Adipocyte (in vitro differentiated cells): ENCODE measurements at regions not wholly inside any gene's neighbourhood (a gene's known extent, or its start where the extent isn't known, plus 50 kb on each side); places are given as distances from the start of the nearest gene placed in this dataset.

ENCODE experiments used
- DNase-seq: peaks from one replicate; pipeline ENCODE4 v3.0.0-alpha.2; 2015; ENCODE audit warnings: low read depth
- H3K27me3 ChIP-seq: replicated peaks from 2 replicates; pipeline ENCODE4 v1.7.0; 2013; ENCODE audit warnings: mild to moderate bottlenecking, low read length, moderate library complexity; ENCODE audit not compliant: control insufficient read depth, insufficient read depth
- H3K36me3 ChIP-seq: 2 replicates; pipeline ENCODE4 v1.7.0; 2013; ENCODE audit warnings: low read length, mild to moderate bottlenecking, moderate library complexity; ENCODE audit not compliant: control insufficient read depth, insufficient read depth, severe bottlenecking
- H3K4me1 ChIP-seq: 2 replicates; pipeline ENCODE4 v1.7.0; 2013; ENCODE audit warnings: mild to moderate bottlenecking, low read length, moderate library complexity; ENCODE audit not compliant: control insufficient read depth, insufficient read depth
- H3K4me3 ChIP-seq: 2 replicates; pipeline ENCODE4 v1.7.0; 2013; ENCODE audit warnings: mild to moderate bottlenecking, low read length, moderate library complexity
- H3K9ac ChIP-seq: 2 replicates; pipeline ENCODE4 v1.7.0; 2013; ENCODE audit warnings: mild to moderate bottlenecking, low read length, moderate library complexity
- H3K9me3 ChIP-seq: 2 replicates; pipeline ENCODE4 v1.7.0; 2013; ENCODE audit warnings: mild to moderate bottlenecking, low read length, moderate library complexity; ENCODE audit not compliant: control insufficient read depth

DNA sequence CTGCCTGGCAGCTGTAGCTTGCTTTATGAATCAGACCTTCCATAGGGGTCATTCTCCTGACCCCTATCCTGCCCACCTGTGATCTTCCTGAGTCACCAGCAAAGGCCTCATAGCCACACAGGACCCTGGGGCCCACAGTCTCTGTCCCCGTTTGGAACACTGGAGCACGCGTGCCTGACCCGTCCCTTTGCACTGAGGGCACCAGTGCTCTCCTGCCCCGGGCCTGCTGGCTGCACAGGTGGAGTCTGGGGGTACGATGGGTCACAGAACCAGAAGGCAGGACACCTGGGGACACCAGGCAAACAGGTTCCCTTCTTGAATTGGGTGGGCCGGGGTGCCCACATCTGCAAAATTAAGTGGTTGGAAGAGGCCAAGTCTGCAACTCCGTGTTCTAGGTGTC lies 97.2 kb downstream of the CPZ start:
- DNase-seq, result no peak
- Histone ChIP-seq H3K9me3 (peaks cover 3% of the 10 kb centered on the region), H3K4me1 (no peaks in the 10 kb centered on the region), H3K9ac (no peak overlapping the region), H3K4me3 (no peak overlapping the region), H3K27me3 (peaks cover 51% of the 10 kb centered on the region), H3K36me3 (no peaks in the 10 kb centered on the region)

DNA sequence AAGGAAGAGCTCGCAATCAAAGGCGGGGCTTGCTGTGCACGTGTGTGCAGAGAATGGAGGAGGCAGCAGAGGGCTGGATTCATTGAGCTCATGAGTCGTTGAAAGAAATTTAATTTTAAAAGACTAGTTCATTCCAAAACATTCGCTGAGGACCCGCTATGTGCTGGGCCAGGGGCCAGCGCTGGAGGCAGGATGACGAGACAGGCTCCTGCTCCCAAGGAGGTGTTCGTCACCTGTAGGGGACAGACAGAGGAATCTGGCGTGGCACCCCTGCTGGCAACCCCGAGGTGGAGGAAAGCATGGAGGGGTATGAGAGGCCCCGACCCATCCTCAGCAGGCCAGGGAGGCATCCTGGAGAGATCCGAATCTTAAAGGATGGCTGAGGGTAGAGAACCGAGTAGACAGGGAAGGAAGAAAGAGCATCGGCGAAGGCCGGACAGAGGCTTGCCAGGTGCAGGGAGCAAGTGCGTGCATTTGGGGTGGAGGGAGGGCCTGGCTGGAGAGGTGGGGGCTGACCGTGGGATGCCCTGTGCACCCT lies 96.4 kb downstream of the CPZ start:
- DNase-seq, result no peak
- H3K9ac ChIP-seq, result no peak overlapping the region
- H3K27me3 ChIP-seq, result peaks cover 51% of the 10 kb centered on the region
- H3K9me3 ChIP-seq, result peaks cover 3% of the 10 kb centered on the region
- no peaks in the 10 kb centered on the region for H3K4me1 ChIP-seq
- no peaks in the 10 kb centered on the region for H3K36me3 ChIP-seq
- no peak overlapping the region for H3K4me3 ChIP-seq

DNA sequence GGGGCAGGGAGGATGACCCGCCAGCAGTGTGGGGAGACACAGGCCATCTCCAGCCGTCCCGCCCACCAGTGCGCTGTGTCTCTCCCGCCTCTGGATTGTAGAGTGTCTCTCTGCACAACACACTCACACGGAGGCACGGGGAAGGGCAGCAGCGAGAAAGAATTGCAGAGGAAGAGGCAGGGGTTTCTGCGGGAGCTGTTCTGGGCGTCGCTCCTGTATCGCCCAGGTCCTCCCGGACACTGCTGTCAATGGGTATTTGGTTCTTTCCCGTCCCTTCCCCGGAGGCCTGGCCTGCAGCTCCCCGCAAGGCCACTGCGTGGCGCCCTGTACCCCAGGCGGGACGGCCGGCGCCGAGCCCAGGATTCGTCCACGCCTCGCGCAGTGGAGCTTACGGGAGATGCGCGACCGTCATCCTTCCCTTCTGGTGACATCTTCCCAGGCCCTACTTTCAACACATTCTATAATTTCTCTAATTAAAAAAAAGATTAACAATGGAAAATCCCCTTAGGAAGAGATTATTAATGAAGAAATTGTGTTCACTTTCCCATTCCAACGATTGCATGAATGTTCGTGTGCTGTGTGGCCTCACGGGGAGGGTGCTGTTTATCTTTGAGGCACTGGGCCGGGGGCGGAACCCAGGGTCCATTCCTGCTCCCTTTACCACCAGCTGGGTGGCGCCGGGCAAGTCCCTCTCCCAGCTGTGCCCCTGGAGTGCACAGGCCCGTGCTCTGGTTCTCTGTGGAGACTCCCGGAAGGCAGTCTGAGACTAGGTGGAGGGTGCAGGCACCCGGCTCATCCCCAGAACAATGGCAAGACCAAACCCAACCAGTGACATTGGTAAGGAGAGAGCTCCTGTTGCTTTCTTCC lies 95.7 kb downstream of the CPZ start:
- no peak overlapping the region for H3K4me3 ChIP-seq
- no peaks in the 10 kb centered on the region for H3K4me1 ChIP-seq
- peaks cover 51% of the 10 kb centered on the region for H3K27me3 ChIP-seq
- no peaks in the 10 kb centered on the region for H3K36me3 ChIP-seq
- H3K9ac ChIP-seq, result no peak overlapping the region
- no peak for DNase-seq
- H3K9me3 ChIP-seq, result peaks cover 3% of the 10 kb centered on the region

DNA sequence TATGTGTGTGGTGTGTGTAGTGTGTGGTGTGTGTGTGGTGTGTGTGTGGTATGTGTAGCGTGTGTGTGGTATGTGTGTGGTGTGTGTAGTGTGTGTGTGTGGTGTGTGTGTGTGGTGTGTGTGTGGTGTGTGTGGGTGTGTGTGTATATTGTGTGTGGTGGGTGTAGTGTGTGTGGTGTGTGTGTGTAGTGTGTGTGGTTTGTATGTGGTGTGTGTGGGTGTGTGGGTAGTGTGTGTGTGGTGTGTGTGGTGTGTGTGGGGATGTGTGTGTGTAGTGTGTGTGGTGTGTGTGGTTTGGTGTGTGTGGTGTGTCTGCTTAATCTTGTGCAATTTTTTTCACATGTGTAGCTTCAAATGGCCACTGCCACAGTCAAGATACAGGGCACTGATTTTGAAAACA lies 94.5 kb downstream of the CPZ start:
- H3K27me3 ChIP-seq, result peaks cover 53% of the 10 kb centered on the region
- no peaks in the 10 kb centered on the region for H3K4me1 ChIP-seq
- H3K36me3 ChIP-seq, result no peaks in the 10 kb centered on the region
- DNase-seq, result no peak
- H3K9ac ChIP-seq, result no peak overlapping the region
- H3K4me3 ChIP-seq, result no peak overlapping the region
- H3K9me3 ChIP-seq, result no peaks in the 10 kb centered on the region

DNA sequence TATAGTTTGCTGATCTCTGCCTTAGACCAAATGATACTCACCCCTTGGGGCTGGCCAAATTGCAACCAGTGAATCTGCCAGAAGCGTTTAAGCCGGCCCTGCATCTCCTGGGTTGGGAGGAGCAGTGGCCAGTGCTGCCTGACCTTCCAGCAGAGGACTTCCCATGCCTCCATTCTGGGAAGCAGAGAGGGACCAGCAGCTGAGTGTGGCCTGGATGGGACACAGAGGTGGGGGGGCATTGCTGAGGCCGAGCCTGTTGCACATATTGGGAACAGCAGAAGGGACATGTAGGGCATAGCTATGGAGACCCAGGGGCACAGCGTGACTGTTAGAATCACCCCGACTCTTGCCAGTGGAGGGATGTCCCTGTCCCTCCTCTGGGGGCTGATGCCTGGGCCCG lies 93.3 kb downstream of the CPZ start:
- DNase-seq, result no peak
- Histone ChIP-seq H3K9ac (no peak overlapping the region), H3K4me3 (no peak overlapping the region), H3K27me3 (peaks cover 58% of the 10 kb centered on the region), H3K9me3 (no peaks in the 10 kb centered on the region), H3K4me1 (no peaks in the 10 kb centered on the region), H3K36me3 (no peaks in the 10 kb centered on the region)

DNA sequence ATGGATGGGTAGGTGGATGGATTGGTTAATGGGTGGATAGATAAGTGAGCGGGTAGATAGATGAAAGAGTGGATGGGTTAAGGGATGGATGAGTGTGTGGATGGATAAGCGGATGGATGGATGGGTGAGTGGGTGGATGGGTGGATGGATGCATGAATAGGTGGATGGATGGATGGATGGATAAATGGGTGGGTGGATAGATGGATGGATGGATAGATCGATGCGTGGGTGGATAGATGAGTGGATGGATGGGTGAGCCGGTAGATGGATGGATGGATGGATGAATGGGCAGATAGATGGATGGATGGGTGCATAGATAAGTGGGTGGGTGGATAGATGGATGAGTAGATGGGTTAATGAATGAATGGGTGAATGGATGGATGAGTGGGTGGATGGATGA lies 90.9 kb downstream of the CPZ start:
- H3K4me3 ChIP-seq, result no peak overlapping the region
- no peaks in the 10 kb centered on the region for H3K9me3 ChIP-seq
- no peak overlapping the region for H3K9ac ChIP-seq
- H3K4me1 ChIP-seq, result no peaks in the 10 kb centered on the region
- no peak for DNase-seq
- no peaks in the 10 kb centered on the region for H3K36me3 ChIP-seq
- H3K27me3 ChIP-seq, result peaks cover 50% of the 10 kb centered on the region

DNA sequence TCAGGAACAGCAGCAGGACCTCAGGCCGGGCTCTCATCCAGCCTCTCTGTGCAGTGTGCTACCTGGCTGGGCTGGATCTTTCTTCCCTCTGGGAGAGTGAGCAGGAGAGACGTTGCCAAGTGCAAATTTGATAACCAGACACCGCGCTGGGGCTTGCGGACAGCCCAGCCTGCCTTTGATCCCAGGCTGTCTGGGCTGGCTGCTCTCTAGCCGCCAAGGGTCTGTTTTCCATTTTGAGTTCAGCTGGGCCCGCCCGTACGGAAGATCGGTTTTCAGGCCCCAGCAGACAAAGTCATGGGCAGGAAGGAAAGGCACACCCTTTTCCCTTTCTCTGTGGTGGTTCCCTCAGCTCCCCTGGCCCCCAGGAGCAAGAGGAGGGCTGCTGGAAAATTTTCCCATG lies 90.2 kb downstream of the CPZ start:
- Histone ChIP-seq H3K4me1 (no peaks in the 10 kb centered on the region), H3K36me3 (no peaks in the 10 kb centered on the region), H3K27me3 (peaks cover 44% of the 10 kb centered on the region), H3K4me3 (no peak overlapping the region), H3K9ac (no peak overlapping the region), H3K9me3 (no peaks in the 10 kb centered on the region)
- no peak for DNase-seq

DNA sequence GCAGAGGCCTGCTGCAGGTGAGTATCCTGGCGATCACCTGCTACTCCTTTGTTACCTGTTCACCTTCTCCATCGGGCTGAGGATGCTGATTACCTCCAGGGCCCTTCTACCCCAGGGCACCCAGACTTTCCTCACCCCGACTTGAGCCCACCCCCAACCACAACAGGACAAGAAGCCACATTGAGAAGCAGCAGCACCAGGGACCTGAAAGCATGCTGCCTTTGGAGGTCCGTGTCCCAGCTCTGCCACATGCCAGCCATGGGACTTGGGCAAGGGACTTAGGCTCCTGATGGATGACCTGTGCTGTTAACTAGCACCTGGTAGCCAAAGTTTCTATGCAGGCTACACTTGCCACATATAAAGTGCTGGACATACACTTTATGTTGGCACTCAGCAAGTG lies 89.7 kb downstream of the CPZ start:
- no peak for DNase-seq
- Histone ChIP-seq H3K4me3 (no peak overlapping the region), H3K9me3 (no peaks in the 10 kb centered on the region), H3K9ac (no peak overlapping the region), H3K36me3 (no peaks in the 10 kb centered on the region), H3K4me1 (no peaks in the 10 kb centered on the region), H3K27me3 (peaks cover 41% of the 10 kb centered on the region)

DNA sequence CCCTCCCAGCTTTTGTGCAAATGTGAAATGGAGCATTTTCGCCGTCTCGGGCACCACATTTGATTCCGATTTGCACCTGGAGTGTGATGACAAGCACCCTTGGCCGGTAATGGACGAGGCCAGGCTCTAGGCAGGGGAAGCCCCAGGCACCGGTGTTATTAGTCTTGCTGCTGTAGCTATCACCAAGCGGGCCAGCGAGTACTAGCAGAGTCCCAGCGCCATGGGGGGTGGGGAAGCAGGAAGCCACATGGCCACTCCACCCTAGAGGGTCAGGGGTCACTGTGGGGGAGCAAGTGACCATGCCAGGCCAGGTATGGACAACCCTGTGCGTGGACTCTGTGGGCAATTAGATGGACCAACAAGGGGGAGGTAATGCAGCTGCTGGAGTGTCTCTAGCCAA lies 88.8 kb downstream of the CPZ start:
- H3K4me1 ChIP-seq, result no peaks in the 10 kb centered on the region
- no peaks in the 10 kb centered on the region for H3K9me3 ChIP-seq
- H3K36me3 ChIP-seq, result no peaks in the 10 kb centered on the region
- no peak for DNase-seq
- H3K4me3 ChIP-seq, result no peak overlapping the region
- H3K9ac ChIP-seq, result no peak overlapping the region
- peaks cover 34% of the 10 kb centered on the region for H3K27me3 ChIP-seq

DNA sequence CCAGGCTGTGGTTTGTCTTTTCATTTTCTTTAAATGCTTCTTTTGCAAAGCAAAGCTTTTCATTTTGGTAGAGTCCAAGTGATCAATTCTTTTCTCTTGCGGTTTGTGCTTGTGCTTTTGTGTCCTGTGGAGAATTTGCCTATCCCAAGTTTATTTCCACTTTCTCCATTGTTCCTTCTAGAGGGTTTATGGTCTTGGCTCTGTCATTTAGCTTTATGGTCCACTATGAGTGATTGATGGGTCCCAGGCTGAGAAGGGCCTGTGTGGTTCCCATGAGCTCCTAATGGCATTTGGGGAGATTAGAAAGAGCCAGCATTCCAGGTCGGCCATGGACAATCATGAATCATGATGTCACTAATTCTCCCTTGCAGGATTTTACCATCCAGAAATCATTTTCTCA lies 86.5 kb downstream of the CPZ start:
- DNase-seq, result no peak
- Histone ChIP-seq H3K4me3 (no peak overlapping the region), H3K9ac (no peak overlapping the region), H3K4me1 (no peaks in the 10 kb centered on the region), H3K36me3 (no peaks in the 10 kb centered on the region), H3K27me3 (peaks cover 31% of the 10 kb centered on the region), H3K9me3 (no peaks in the 10 kb centered on the region)

DNA sequence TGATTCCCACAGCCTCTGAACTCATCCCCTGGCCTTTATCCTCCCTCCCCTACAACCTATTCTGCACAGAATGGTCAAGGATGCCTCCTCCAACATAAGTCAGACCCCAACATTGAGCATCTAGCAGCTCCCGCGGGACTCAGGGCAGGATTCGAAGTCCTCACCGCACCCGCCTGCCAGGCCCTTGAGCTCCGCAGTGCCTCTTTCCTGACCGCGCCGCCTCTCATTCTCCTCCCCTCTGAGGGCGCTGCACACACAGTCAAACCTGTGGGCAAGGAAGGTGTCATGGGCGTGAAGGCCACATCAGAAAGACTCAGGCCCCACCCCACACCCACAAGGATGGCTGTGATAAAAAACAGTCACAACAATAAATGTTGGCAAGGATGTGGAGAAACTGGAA lies 84.1 kb downstream of the CPZ start:
- no peak overlapping the region for H3K9ac ChIP-seq
- DNase-seq, result no peak
- no peaks in the 10 kb centered on the region for H3K36me3 ChIP-seq
- H3K4me3 ChIP-seq, result no peak overlapping the region
- no peaks in the 10 kb centered on the region for H3K9me3 ChIP-seq
- H3K4me1 ChIP-seq, result no peaks in the 10 kb centered on the region
- peaks cover 25% of the 10 kb centered on the region for H3K27me3 ChIP-seq

DNA sequence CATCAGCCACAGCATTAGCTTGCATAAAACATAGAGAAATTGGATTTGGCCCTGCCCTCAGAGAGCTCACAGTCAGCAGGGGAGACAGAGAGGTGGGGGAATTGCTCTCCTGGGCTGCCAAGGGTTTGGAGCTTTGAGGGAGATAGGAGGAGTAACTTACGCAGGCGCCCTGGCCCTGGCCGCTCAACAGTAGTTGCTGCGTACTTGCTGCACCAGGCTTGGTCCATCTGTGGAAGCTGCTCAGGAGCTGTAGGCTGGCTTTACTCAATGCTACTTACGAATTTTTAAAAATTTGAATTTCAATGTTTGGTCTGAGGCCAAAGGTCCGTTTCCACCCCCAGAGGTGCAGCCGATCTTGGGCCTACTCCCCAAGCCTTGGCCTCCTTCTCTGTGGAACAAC lies 83.3 kb downstream of the CPZ start:
- H3K36me3 ChIP-seq, result no peaks in the 10 kb centered on the region
- no peak overlapping the region for H3K4me3 ChIP-seq
- DNase-seq, result no peak
- peaks cover 28% of the 10 kb centered on the region for H3K27me3 ChIP-seq
- H3K9ac ChIP-seq, result no peak overlapping the region
- H3K9me3 ChIP-seq, result no peaks in the 10 kb centered on the region
- no peaks in the 10 kb centered on the region for H3K4me1 ChIP-seq
